Neural cell (in vitro differentiated cells): ENCODE measurements at regions not wholly inside any gene's neighbourhood (a gene's known extent, or its start where the extent isn't known, plus 50 kb on each side); places are given as distances from the start of the nearest gene placed in this dataset.

Experiments
- H2AFZ ChIP-seq: fragments of 200-600, 300-800 bp; sonication (generic), shearing (Covaris generic); 2 replicates; pipeline ENCODE4 v1.6.0; 2014; ENCODE audit warnings: low read depth, mild to moderate bottlenecking, antibody characterized with exemption, low read length, moderate library complexity
- H3F3A ChIP-seq: fragments of 200-600 bp; shearing (Covaris generic); 2 replicates; pipeline ENCODE4 v1.6.1; 2016; ENCODE audit warnings: mild to moderate bottlenecking, moderate library complexity, mixed read lengths, antibody characterized with exemption, low read length; ENCODE audit not compliant: insufficient read depth, poor library complexity, severe bottlenecking
- H3K27ac ChIP-seq: fragments of 200-600, 300-800 bp; sonication (generic), shearing (Covaris generic); 2 replicates; pipeline ENCODE4 v1.5.1; 2014; ENCODE audit warnings: mild to moderate bottlenecking, low read length, moderate library complexity
- H3K27me3 ChIP-seq: fragments of 300-800, 200-600 bp; sonication (generic), shearing (Covaris generic); 2 replicates; pipeline ENCODE4 v1.6.0; 2014; ENCODE audit warnings: mild to moderate bottlenecking, low read depth, low read length, moderate library complexity; ENCODE audit not compliant: insufficient read depth
- H3K36me3 ChIP-seq: fragments of 300-800, 200-600 bp; sonication (generic), shearing (Covaris generic); 2 replicates; pipeline ENCODE4 v1.5.1; 2014; ENCODE audit warnings: mild to moderate bottlenecking, antibody characterized with exemption, low read length, moderate library complexity; ENCODE audit not compliant: insufficient read depth
- H3K4me2 ChIP-seq: fragments of 300-800, 200-600 bp; sonication (generic), shearing (Covaris generic); 2 replicates; pipeline ENCODE4 v1.6.0; 2014; ENCODE audit warnings: mild to moderate bottlenecking, low read length
- H3K4me3 ChIP-seq: fragments of 300-800, 200-600 bp; sonication (generic), shearing (Covaris generic); 2 replicates; pipeline ENCODE4 v1.5.1; 2014; ENCODE audit warnings: mild to moderate bottlenecking, low read length, moderate library complexity
- H3K79me2 ChIP-seq: fragments of 200-600 bp; shearing (Covaris generic); replicated peaks from 2 replicates; pipeline ENCODE4 v1.6.0; 2014; ENCODE audit warnings: mild to moderate bottlenecking, low read length, moderate library complexity; ENCODE audit not compliant: insufficient read depth
- H3K9ac ChIP-seq: fragments of 300-800, 200-600 bp; sonication (generic), shearing (Covaris generic); 2 replicates; pipeline ENCODE4 v1.6.1; 2016; ENCODE audit warnings: mild to moderate bottlenecking, low read length, mixed read lengths
- H3K9me2 ChIP-seq: fragments of 200-600 bp; shearing (Covaris generic); 2 replicates; pipeline ENCODE4 v1.6.1; 2016; ENCODE audit warnings: mild to moderate bottlenecking, low read length, mixed read lengths; ENCODE audit not compliant: insufficient read depth
- H3K9me3 ChIP-seq: fragments of 200-600, 300-800 bp; sonication (generic), shearing (Covaris generic); 2 replicates; pipeline ENCODE4 v1.6.1; 2016; ENCODE audit warnings: mild to moderate bottlenecking, mixed run types, low read length, moderate library complexity, mixed read lengths
- H4K20me1 ChIP-seq: fragments of 200-600 bp; shearing (Covaris generic); 2 replicates; pipeline ENCODE4 v1.6.1; 2016; ENCODE audit warnings: mild to moderate bottlenecking, mixed run types; ENCODE audit not compliant: insufficient read depth
- EP300 ChIP-seq: fragments of 450-650 bp; conservative IDR thresholded peaks from 2 replicates; pipeline ENCODE4 v1.6.1; 2014; ENCODE audit warnings: antibody characterized with exemption, mild to moderate bottlenecking, moderate library complexity; ENCODE audit not compliant: poor library complexity, severe bottlenecking
- EZH2 ChIP-seq: fragments of 200-600, 300-800 bp; shearing (Covaris generic), sonication (generic); IDR thresholded peaks from 2 replicates; pipeline ENCODE4 v1.6.1; 2014; ENCODE audit warnings: antibody characterized with exemption, low read length, borderline replicate concordance, mild to moderate bottlenecking; ENCODE audit not compliant: insufficient read depth, poor library complexity, severe bottlenecking
- MXI1 ChIP-seq: fragments of 450-650 bp; conservative IDR thresholded peaks from 2 replicates; pipeline ENCODE4 v1.6.1; 2014; ENCODE audit warnings: antibody characterized with exemption, mild to moderate bottlenecking; ENCODE audit not compliant: poor library complexity, severe bottlenecking
- POLR2AphosphoS5 ChIP-seq: IDR thresholded peaks from 2 replicates; pipeline ENCODE4 v1.6.1; 2012
- RAD21 ChIP-seq: fragments of 450-650 bp; conservative IDR thresholded peaks from 2 replicates; pipeline ENCODE4 v1.6.1; 2014; ENCODE audit warnings: antibody characterized with exemption, mild to moderate bottlenecking, moderate library complexity
- SMC3 ChIP-seq: fragments of 450-650 bp; conservative IDR thresholded peaks from 2 replicates; pipeline ENCODE4 v1.6.1; 2014; ENCODE audit warnings: antibody characterized with exemption, mild to moderate bottlenecking, moderate library complexity; ENCODE audit not compliant: poor library complexity
- TAF1 ChIP-seq: IDR thresholded peaks from 2 replicates; pipeline ENCODE4 v1.6.1; 2012; ENCODE audit warnings: low read depth
- TF ChIP-seq, protein P1 (sequence below): IDR thresholded peaks from 2 replicates; pipeline ENCODE4 v1.6.1; 2012; ENCODE audit warnings: borderline replicate concordance
- TF ChIP-seq, protein P2 (sequence below): fragments of 450-650 bp; IDR thresholded peaks from 2 replicates; pipeline ENCODE4 v1.5.1; 2014; ENCODE audit warnings: antibody characterized with exemption, mild to moderate bottlenecking, moderate library complexity; ENCODE audit not compliant: poor library complexity, severe bottlenecking

DNA sequence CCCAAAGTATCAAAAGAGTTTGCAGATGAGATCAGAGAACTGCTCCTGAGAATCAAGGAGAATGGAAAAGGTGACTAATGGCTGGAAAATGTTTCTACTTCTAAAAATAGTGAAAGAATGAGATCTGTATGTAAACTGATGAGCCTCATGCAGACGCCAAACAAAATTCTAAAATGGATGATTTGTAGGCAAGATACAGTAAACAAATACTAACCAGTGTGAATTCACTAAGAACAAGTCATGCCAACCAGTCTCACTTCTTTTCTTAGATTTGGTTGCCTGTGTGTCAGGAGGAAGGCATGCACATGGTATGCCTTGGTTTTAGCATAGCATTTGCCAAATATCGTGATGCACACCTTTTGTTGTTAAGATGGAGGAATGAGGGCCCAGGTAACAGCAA is 94.9 kb upstream of the PIK3CG start:
- Histone ChIP-seq H3K9me2 (no peaks in the 10 kb centered on the region), H3K4me3 (no peak overlapping the region), H3K79me2 (no peaks in the 10 kb centered on the region), H3K9me3 (no peaks in the 10 kb centered on the region), H3K27ac (no peak overlapping the region), H3K36me3 (no peaks in the 10 kb centered on the region), H3K4me2 (no peak overlapping the region), H3F3A (no peaks in the 10 kb centered on the region), H4K20me1 (no peaks in the 10 kb centered on the region), H3K27me3 (no peaks in the 10 kb centered on the region), H2AFZ (no peak overlapping the region), H3K9ac (no peak overlapping the region)
- TF ChIP-seq SMC3 (no peak), TAF1 (no peak), POLR2AphosphoS5 (no peak), EZH2 (no peak), MXI1 (no peak), EP300 (no peak), RAD21 (no peak)
- TF ChIP-seq, protein P1, sequence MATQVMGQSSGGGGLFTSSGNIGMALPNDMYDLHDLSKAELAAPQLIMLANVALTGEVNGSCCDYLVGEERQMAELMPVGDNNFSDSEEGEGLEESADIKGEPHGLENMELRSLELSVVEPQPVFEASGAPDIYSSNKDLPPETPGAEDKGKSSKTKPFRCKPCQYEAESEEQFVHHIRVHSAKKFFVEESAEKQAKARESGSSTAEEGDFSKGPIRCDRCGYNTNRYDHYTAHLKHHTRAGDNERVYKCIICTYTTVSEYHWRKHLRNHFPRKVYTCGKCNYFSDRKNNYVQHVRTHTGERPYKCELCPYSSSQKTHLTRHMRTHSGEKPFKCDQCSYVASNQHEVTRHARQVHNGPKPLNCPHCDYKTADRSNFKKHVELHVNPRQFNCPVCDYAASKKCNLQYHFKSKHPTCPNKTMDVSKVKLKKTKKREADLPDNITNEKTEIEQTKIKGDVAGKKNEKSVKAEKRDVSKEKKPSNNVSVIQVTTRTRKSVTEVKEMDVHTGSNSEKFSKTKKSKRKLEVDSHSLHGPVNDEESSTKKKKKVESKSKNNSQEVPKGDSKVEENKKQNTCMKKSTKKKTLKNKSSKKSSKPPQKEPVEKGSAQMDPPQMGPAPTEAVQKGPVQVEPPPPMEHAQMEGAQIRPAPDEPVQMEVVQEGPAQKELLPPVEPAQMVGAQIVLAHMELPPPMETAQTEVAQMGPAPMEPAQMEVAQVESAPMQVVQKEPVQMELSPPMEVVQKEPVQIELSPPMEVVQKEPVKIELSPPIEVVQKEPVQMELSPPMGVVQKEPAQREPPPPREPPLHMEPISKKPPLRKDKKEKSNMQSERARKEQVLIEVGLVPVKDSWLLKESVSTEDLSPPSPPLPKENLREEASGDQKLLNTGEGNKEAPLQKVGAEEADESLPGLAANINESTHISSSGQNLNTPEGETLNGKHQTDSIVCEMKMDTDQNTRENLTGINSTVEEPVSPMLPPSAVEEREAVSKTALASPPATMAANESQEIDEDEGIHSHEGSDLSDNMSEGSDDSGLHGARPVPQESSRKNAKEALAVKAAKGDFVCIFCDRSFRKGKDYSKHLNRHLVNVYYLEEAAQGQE: no peak
- TF ChIP-seq, protein P2, sequence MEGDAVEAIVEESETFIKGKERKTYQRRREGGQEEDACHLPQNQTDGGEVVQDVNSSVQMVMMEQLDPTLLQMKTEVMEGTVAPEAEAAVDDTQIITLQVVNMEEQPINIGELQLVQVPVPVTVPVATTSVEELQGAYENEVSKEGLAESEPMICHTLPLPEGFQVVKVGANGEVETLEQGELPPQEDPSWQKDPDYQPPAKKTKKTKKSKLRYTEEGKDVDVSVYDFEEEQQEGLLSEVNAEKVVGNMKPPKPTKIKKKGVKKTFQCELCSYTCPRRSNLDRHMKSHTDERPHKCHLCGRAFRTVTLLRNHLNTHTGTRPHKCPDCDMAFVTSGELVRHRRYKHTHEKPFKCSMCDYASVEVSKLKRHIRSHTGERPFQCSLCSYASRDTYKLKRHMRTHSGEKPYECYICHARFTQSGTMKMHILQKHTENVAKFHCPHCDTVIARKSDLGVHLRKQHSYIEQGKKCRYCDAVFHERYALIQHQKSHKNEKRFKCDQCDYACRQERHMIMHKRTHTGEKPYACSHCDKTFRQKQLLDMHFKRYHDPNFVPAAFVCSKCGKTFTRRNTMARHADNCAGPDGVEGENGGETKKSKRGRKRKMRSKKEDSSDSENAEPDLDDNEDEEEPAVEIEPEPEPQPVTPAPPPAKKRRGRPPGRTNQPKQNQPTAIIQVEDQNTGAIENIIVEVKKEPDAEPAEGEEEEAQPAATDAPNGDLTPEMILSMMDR: no peak

DNA sequence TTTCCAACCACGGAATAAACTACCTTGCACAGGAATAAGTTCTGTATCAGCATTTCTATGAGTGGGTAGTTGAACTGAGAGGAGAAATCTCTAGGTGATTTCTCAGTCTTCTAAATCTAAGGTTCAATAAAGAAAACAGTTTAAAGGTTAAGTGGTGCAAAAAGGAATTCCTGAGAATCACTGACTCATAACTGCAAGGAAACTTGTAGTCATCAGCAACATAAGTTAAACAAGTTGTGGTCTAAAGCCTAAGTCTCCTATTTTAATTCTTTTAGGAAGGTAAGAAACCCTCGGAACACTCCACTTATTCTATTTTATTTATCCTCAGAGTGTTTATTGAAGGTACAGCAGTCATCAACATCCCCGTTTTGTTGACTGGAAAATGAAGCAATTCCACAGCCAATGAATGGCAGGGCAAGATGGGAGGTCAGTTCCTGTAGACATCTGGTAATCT is 92.4 kb upstream of the PIK3CG start:
- Histone ChIP-seq H4K20me1 (no peaks in the 10 kb centered on the region), H3K36me3 (no peaks in the 10 kb centered on the region), H3K4me3 (no peak overlapping the region), H3K9me3 (no peaks in the 10 kb centered on the region), H3K9ac (no peak overlapping the region), H3K27ac (no peak overlapping the region), H2AFZ (no peak overlapping the region), H3F3A (no peaks in the 10 kb centered on the region), H3K79me2 (no peaks in the 10 kb centered on the region), H3K4me2 (no peak overlapping the region), H3K9me2 (no peaks in the 10 kb centered on the region), H3K27me3 (no peaks in the 10 kb centered on the region)
- TF ChIP-seq POLR2AphosphoS5 (no peak), RAD21 (no peak), TAF1 (no peak), EZH2 (no peak), SMC3 (no peak), EP300 (no peak), MXI1 (no peak)
- TF ChIP-seq, protein P2: no peak
- TF ChIP-seq, protein P1: no peak
